ENCODE measurements at regions not wholly inside any gene's neighbourhood (a gene's known extent, or its start where the extent isn't known, plus 50 kb on each side); places are given as distances from the start of the nearest gene placed in this dataset.

DNA sequence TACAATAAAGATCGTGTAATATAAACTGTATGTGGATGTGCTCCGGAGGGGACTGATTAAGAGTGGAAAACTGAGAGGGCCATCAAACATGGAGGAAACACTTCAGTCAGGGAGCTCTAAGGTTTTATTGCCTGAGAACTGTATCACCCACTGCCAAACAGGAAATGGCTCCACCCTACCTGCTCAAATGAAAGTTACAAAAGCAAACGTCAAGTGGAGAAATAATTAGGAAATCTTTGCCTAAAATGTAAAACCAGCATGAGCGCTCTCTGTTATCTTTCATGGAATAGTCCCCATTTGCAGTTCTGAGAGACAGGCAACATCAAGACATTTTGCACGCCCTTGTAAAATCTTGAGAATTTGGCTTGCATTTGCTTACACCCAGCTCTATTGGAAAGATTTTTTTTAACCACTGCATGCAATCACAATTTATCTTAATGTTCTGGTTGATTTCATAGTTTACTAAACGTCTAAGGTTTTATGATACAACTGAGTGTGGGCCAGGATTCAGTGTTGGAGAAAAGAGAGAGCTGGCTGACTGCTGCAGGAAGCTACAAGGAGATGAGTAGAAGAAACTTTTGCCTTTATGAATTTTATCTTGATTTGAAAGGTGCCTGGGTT is 344.0 kb upstream of the PRICKLE1 start:
- Histone ChIP-seq H3K4me1 (ENCODE audit: control insufficient read depth, extremely low read depth, insufficient read depth, low read length) (no peaks in the 10 kb centered on the region), H3K36me3 (ENCODE audit: control insufficient read depth in 2 of 2, extremely low read depth in 1 of 2, insufficient read depth in 2 of 2, low read length in 2 of 2) (no peaks in the 10 kb centered on the region), H3K27ac (ENCODE audit: insufficient read depth, low read depth, low read length) (no peak overlapping the region), H3K9ac (replicated peaks; ENCODE audit: extremely low read depth, insufficient read depth, low read length) (no peak overlapping the region), H4K20me1 (replicated peaks; ENCODE audit: control insufficient read depth, extremely low read depth, insufficient read depth, low read length) (no peaks in the 10 kb centered on the region), H3K4me2 (ENCODE audit: insufficient read depth, low read length) (no peak overlapping the region), H3K4me3 (replicated peaks in 1 of 3; ENCODE audit: insufficient read depth in 1 of 3, low read depth in 1 of 3, low read length in 3 of 3) (no peak overlapping the region), H2AFZ (ENCODE audit: low read depth, low read length) (no peak overlapping the region), H3K9me3 (replicated peaks; ENCODE audit: control insufficient read depth, insufficient read depth, low read length) (no peaks in the 10 kb centered on the region), H3K79me2 (ENCODE audit: control insufficient read depth, insufficient read depth, low read length) (no peaks in the 10 kb centered on the region), H3K27me3 (ENCODE audit: control insufficient read depth in 2 of 2, insufficient read depth in 2 of 2, low read length in 2 of 2) (no peaks in the 10 kb centered on the region), H3K9me1 (replicated peaks; ENCODE audit: control insufficient read depth, extremely low read depth, insufficient read depth, low read length) (no peaks in the 10 kb centered on the region)
- ChIA-PET POLR2A (no interaction called here), CTCF (interaction anchor here (1.0 to 1.3 kb wide), 2 partner anchors 255 to 349 kb away, joined by 3 read pairs; no protein-coding TSS in a partner anchor)
- DNase-seq (ENCODE audit: low read depth, low spot score) (no peak), FAIRE-seq (no peak)
- dilution Hi-C loops (cut with MboI; ENCODE audit: extremely low pct_ligation_motif_present, low sequenced_read_pairs), result no loop called here
- intact Hi-C loops (cut with micrococcal nuclease), result no loop called here
- TF ChIP-seq, protein P1, sequence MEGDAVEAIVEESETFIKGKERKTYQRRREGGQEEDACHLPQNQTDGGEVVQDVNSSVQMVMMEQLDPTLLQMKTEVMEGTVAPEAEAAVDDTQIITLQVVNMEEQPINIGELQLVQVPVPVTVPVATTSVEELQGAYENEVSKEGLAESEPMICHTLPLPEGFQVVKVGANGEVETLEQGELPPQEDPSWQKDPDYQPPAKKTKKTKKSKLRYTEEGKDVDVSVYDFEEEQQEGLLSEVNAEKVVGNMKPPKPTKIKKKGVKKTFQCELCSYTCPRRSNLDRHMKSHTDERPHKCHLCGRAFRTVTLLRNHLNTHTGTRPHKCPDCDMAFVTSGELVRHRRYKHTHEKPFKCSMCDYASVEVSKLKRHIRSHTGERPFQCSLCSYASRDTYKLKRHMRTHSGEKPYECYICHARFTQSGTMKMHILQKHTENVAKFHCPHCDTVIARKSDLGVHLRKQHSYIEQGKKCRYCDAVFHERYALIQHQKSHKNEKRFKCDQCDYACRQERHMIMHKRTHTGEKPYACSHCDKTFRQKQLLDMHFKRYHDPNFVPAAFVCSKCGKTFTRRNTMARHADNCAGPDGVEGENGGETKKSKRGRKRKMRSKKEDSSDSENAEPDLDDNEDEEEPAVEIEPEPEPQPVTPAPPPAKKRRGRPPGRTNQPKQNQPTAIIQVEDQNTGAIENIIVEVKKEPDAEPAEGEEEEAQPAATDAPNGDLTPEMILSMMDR (IDR thresholded peaks at IDR 0.05; ENCODE audit: extremely low read depth in 1 of 2, insufficient read depth in 1 of 2, low read depth in 1 of 2, low read length in 2 of 2), result no peak
- no peak for TF ChIP-seq POLR2A (IDR thresholded peaks at IDR 0.05; ENCODE audit: low read depth, low read length)
- TF ChIP-seq JUN (IDR thresholded peaks at IDR 0.05; ENCODE audit: borderline replicate concordance, insufficient read depth, insufficient read length, low read depth), result no peak
- TF ChIP-seq EZH2 (IDR thresholded peaks at IDR 0.05; ENCODE audit: borderline replicate concordance, low read depth, low read length, severe bottlenecking), result no peak
- TF ChIP-seq POLR2AphosphoS5 (IDR thresholded peaks at IDR 0.05; ENCODE audit: insufficient read depth, low read depth, low read length), result no peak
- TF ChIP-seq, protein P2, sequence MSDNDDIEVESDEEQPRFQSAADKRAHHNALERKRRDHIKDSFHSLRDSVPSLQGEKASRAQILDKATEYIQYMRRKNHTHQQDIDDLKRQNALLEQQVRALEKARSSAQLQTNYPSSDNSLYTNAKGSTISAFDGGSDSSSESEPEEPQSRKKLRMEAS (IDR thresholded peaks at IDR 0.05; ENCODE audit: insufficient read depth, insufficient read length), result no peak
- TF ChIP-seq GATA2 (IDR thresholded peaks at IDR 0.05; ENCODE audit: insufficient read depth, insufficient read length, low read depth, low read length), result no peak
- TF ChIP-seq MYC (IDR thresholded peaks at IDR 0.05; ENCODE audit: low read depth, low read length), result no peak
- no peak for TF ChIP-seq FOS (IDR thresholded peaks at IDR 0.05; ENCODE audit: borderline replicate concordance, insufficient read depth, low read length)
- no TSS peak for BruUV-seq (replicated peaks)

Data from endothelial cell of umbilical vein (primary cell).